ENCODE measurements at regions not wholly inside any gene's neighbourhood (a gene's known extent, or its start where the extent isn't known, plus 50 kb on each side); places are given as distances from the start of the nearest gene placed in this dataset.
"Not testable (repeated sequence)": the region's sequence is repeated elsewhere in the genome, so short reads cannot be mapped to it uniquely, and the experiment has no call there.

DNA sequence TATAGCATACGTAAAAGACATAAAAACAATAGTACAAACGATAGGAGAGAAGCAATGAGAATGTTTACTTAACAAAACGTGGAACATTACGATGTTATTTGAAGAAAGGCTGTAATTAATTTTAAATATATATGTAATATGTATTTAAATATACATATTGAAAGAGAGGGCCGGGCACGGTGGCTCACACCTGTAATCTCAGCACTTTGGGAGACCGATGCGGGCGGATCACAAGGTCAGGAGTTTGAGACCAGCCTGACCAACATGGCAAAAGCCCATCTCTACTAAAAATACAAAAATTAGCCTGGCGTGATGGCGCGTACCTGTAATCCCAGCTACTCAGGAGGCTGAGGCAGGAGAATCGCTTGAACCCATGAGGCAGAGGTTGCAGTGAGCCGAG is 605.3 kb downstream of the PYDC2 start:
- H3K9me3 ChIP-seq; DNase-seq (ENCODE audit: low spot score in 2 of 2); H3K27me3 ChIP-seq (ENCODE audit: low read depth); H3K36me3 ChIP-seq (replicated peaks); in situ Hi-C loops (cut with MboI; ENCODE audit: low sequenced_read_pairs); H3K4me1 ChIP-seq; H3K4me3 ChIP-seq: not testable (repeated sequence)

DNA sequence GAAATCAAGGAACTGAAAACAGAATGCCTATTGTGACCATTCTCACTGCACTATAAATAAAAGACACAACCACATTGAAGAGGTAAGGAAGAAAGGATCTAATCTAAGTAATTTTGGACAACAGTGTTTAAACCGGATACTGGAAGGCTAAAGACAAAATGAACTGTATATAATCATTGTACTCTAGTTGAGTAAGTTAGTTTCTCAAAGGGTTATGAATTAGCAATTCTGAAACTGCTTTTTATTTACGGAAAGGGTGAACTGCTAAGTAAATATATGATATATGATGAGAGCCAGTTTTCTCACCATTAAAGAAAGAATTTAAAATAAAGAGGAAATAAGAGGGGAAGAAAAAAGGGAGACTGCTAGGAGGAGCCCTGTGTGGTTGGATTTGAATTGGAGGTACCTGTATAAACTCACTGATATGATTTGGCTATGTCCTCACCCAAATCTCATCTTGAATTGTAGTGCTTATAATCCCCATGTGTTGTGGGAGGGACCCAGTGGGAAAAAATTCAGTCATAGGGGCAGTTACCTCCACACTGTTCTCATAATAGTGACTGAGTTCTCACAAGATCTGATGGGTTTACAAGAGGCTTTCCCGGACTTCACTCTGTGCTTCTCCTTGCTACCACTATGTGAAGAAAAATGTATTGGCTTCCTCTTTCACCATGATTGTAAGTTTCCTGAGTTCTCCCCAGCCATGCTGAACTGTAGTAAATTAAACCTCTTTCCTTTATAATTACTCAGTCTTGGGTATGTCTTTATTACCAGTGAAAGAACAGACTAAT is 607.7 kb downstream of the PYDC2 start:
- no peak for DNase-seq (ENCODE audit: low spot score in 2 of 2)
- H3K27me3 ChIP-seq (ENCODE audit: low read depth), result no peaks in the 10 kb centered on the region; the same call in 1 of the 2 replicates
- in situ Hi-C loops (cut with MboI; ENCODE audit: low sequenced_read_pairs), result no loop called here
- no peaks in the 10 kb centered on the region for H3K9me3 ChIP-seq
- H3K36me3 ChIP-seq (replicated peaks), result no peaks in the 10 kb centered on the region
- H3K4me3 ChIP-seq, result no peak overlapping the region
- no peaks in the 10 kb centered on the region for H3K4me1 ChIP-seq

DNA sequence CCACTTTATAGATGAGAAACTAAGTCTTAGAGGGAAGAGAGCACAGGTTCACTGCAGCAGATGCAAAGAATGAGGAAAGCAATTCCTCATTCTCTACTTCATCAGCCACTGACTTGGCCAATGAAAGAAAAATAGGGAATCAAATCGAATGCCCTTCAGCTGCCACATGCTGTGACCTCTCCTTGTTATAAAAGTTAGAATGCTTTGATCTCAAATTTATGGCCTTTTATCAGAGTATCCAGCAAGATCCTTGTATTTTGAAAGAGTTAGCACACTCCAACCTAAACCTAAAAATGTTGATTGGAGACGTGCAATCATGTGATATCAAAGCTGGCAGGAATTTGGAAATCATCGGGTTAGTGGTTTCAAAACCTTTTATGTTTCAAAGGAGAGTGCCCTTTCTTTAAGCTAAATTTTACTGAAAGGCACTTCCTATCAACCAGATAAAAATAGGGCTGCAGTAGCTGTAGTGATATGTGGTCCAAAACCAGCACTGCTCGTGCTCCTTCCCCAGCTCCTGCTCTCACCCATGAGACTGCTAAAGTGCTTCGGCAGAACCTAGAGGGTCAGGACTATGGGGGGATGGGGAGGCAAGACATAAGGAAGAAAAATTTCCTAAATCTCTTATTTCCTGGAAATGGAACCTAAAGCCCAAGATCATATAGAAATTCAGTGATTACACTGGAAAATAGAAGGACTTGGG is 617.0 kb downstream of the PYDC2 start:
- DNase-seq (ENCODE audit: low spot score in 2 of 2), result no peak
- Histone ChIP-seq H3K36me3 (replicated peaks) (no peaks in the 10 kb centered on the region), H3K27me3 (ENCODE audit: low read depth) (no peaks in the 10 kb centered on the region), H3K4me3 (no peak overlapping the region), H3K4me1 (0 out of 2 replicates have a peak, but pooled peaks cover 5% of the 10 kb centered on the region), H3K9me3 (no peaks in the 10 kb centered on the region)
- in situ Hi-C loops (cut with MboI; ENCODE audit: low sequenced_read_pairs), result no loop called here

DNA sequence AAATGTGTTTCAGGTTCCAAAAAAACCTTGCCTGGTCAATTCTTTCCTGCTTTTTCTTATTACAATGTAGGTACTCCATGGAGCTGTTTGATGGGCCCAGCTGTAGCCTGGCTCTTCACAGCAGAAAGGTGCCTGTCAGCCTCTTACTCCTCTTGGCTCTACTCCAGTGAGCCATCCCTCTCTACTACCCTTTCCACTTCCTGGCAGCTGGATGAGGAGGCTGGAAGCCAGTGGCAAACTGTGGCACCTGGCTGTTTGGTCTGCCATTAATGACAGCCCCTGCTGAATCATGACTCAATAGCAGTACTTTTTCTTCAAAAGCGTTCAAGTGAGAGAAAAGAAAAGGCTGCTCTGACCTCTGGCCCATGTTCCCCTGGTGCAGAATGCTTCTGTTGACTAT is 618.1 kb downstream of the PYDC2 start:
- no peak for DNase-seq (ENCODE audit: low spot score in 2 of 2)
- no peaks in the 10 kb centered on the region for H3K9me3 ChIP-seq
- H3K27me3 ChIP-seq (ENCODE audit: low read depth), result no peaks in the 10 kb centered on the region
- H3K4me3 ChIP-seq, result no peak overlapping the region
- H3K4me1 ChIP-seq, result 0 out of 2 replicates have a peak, but pooled peaks cover 5% of the 10 kb centered on the region
- H3K36me3 ChIP-seq (replicated peaks), result no peaks in the 10 kb centered on the region
- in situ Hi-C loops (cut with MboI; ENCODE audit: low sequenced_read_pairs), result no loop called here

DNA sequence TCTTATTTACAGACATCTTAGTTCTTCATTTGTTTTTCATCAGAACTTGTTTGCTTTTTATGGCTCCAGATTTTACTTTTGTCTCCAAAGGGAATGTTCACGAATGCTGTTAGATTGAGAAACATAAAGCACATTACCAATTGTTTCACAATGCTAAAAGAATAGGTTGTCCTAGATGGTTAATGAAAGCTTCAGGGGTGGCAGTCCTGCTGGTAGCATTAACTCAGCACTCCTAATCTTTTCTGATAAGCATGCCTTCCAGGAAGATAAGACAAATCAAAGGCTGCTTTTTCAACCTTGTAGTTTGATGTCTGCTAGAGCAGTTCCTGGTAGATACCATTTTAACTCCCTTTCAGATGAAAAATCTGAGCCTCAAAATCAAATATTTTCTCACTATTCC is 619.4 kb downstream of the PYDC2 start:
- in situ Hi-C loops (cut with MboI; ENCODE audit: low sequenced_read_pairs), result no loop called here
- Histone ChIP-seq H3K4me3 (no peak overlapping the region), H3K9me3 (no peaks in the 10 kb centered on the region)

DNA sequence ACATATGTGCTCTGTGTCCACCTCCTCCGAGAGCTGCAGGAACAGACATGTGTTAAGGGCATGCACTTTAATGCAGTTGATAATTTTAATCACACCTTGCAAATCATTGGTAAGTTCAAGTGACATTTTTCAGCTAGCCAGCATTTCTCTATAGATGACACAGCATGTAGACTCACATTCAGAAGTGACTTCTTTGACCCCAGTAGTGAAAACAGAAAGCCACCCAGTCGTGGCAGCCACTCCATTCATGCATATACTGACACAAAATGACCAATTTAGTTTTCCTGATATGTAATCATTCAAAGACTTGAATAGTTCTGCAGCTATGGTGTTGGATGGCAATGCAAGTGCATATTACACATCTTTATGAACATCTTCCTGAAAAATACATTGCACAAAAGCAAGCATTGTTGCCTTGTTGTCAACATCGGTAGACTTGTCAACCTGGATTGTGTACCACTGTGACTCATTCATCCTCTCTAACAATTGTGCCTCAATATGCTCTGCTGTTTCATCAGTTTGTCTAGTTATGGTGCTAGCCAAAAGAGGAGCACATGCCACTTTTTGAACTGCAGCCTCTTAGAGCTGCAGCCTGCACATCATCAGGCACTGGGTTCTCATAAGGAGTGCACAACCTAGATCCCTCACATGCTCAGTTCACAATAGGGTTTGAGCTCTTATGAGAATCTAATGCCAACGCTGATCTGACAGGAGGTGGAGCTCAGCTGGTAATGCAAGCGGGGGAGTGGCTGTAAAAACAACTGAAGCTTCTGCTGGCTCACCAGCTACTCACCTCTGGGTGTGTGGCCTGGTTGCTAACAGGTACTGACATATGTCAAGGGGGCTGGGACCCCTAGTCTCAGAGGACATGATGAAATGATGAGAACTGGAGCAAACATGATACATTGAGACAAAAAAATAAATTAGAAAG is 622.0 kb downstream of the PYDC2 start:
- in situ Hi-C loops (cut with MboI; ENCODE audit: low sequenced_read_pairs), result no loop called here

More for the DNA sequence above, 619.4 kb downstream of the PYDC2 start:
- Histone ChIP-seq H3K4me1 (0 out of 2 replicates have a peak, but pooled peaks cover 5% of the 10 kb centered on the region), H3K36me3 (replicated peaks) (no peaks in the 10 kb centered on the region), H3K27me3 (ENCODE audit: low read depth) (no peaks in the 10 kb centered on the region)
- DNase-seq (ENCODE audit: low spot score in 2 of 2), result no peak

More for the DNA sequence above, 622.0 kb downstream of the PYDC2 start:
- Histone ChIP-seq H3K27me3 (ENCODE audit: low read depth) (no peaks in the 10 kb centered on the region), H3K36me3 (replicated peaks) (no peaks in the 10 kb centered on the region), H3K4me1 (0 out of 2 replicates have a peak, but pooled peaks cover 5% of the 10 kb centered on the region), H3K9me3 (no peaks in the 10 kb centered on the region), H3K4me3 (no peak overlapping the region)
- no peak for DNase-seq (ENCODE audit: low spot score in 2 of 2)
